ENCODE measurements at regions not wholly inside any gene's neighbourhood (a gene's known extent, or its start where the extent isn't known, plus 50 kb on each side); places are given as distances from the start of the nearest gene placed in this dataset.
A peak's percentile ranks its signal among the peaks of the same experiment; 100 is the strongest.

DNA sequence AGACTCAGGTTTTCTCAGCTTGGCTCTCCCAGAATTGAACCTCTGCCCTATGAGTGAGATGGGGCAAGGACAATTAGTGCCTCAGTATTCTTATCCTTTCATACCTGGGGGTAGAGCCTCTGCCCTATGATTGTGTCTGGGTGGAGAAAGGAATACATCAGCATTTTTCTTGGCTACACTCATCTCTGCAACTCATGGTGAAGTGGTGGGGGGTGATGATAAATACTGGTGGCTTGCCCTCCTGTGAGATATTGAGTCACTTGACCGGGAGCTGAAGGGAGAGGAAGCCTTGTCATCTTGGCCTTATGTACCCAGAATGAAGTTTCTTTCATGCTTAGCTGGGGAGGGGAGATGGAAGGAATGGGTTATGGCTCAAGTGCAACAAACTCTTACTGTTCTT lies 71.3 kb upstream of the ENOX2 start:
- peak; percentile 84 for DNase-seq (ENCODE audit: low read depth)

DNA sequence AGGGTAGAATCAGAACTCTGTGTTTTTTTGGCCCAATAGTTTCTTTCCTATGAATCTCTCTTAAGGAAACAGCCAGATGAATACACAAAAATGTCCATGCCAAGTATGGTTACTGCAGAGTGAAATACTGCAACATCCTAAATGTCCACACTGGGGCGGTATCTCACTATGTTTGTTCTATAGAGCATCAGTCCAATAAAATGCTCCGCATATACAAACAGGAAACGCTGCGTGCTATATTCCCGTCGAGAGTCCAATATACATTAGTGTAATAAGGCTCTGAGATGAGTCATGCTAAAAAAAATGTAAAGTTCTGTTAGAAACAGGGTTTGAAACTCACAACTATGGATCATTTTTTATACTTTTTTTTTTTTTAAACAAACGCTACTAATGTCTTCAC lies 72.9 kb upstream of the ENOX2 start:
- DNase-seq (ENCODE audit: low read depth): peak; percentile 52

DNA sequence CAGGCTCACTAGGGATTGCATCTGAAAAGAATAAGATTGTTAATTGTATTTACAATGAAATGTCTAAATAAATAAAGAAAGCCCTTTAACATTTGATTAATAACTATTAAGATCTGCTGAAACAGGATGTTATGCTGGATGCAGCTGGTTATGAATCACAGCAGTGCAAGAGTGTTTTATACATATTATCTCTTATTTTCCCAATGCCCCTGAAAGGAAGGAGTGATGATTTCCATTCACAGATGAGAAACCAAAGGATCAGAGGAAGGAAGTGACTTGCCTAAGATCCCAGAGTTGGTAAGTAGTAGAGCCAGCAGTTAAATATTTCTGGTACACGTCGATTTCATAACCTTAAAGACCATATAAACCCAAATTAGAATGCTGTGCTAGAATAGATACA lies 76.3 kb upstream of the ARHGAP36 start:
- peak; percentile 38 for DNase-seq (ENCODE audit: low read depth)

DNA sequence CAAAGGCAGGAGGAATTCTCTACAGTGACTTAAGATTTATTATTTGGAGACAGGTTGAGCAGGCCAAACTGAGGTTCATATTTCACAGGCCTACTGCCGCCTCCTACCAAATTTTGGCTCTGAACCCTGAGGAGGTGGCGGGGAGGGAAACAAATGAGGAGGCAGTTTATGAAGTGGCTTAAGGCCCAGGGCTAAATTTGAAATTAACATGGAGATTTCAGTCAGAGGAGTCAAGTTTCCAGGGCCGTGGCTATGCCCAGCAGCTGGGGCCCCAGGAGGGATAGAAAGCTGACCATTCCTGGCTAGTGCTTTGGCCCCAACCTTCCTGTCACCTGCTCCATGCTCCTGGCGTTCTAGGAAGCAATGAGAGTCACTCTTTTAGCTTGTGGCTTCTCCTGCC lies 73.4 kb upstream of the ARHGAP36 start:
- no peak for DNase-seq (ENCODE audit: low read depth)

DNA sequence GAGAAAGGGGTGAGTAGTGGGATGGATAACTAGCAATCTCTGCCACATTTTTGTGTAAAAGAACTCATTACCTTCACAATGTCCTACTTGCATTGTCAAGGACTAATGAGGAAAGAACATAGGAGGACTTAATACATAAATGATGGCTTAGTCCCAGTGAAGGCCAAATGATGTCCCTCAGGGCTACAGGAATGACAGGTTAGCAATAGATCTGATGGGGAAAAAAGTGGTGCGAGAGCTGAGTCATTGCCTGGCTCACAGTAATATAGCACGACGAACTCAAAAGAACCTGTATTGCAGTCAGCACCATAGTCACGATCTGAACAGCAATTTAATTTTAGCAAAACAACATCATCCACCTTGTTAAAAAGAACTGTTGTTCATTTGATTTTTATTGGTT lies 70.9 kb upstream of the ARHGAP36 start:
- DNase-seq (ENCODE audit: low read depth): no peak

DNA sequence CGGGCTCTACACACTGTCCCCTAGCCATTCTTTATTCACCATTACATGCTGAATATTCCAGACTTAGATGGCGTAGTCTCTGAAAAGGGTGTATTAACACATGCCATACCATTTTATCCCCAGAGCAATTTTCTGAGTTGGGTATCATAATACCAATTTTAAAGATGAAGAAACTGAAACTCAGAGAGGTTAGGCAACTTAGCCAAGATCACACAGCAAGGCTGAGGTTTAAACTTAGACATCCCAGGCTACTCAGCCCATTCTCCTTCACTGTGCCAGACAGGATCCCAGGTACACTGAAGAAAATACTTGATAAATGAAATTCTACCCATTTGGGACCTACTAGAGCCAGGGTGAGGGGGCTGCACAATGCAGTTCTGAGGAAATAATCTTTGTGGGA lies 67.4 kb upstream of the ARHGAP36 start:
- DNase-seq (ENCODE audit: low read depth): no peak

DNA sequence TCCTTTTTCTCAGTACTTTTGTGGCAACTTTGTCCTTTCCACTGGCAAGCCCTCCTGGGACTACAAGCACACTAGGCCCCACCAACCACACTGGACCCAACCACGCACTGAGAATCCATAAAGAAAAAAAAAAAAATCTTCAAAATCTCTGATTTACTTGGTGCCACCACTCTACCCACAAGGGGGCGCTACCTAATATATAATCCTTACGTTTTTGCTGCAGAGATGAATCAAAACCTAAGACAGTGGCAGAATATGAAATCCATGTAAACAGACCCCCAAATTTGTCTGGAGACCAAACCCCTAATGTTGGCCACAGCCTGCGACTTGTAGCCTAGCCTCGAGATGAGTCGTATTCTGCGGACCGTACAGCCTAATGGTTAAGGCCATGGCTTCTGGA lies 63.5 kb upstream of the ARHGAP36 start:
- DNase-seq (ENCODE audit: low read depth): peak; percentile 3

DNA sequence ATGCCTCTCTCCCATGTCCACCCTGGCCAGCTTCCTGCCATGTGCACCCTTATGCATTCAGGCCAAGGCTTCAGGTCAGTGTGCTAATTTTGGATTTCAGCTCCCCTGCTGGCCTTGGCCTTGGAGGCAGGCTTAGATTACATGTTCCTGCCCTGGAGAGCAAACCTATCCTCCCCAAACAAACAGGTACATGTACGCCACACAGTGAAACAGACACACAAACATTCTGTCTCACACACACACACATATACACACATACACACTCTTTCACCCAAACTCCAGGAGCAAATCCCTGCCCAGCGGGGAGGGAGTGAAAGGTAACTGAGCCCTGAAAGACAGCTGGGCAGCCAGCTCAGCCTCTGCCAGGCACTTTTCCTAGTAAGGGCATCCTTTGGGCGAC lies 62.7 kb upstream of the ARHGAP36 start:
- DNase-seq (ENCODE audit: low read depth): no peak

DNA sequence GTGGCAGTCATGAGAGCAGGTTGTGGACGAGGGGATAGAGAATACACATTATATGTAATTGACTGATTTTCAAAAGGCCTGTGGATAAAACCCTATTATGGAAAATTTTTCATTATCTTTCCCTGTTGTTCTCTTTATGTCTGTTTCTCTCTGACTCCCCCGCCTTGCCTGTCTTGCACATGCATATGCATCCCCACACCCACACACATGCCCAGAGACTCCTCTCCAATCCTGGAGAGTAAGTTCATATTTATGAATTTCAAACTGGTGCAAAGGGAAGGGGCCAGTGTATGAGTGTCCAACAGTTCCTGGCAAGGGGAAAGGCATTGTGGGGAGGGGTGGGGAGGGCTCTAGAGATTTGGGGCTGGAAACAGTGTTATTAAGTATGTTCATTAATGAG lies 60.8 kb upstream of the ARHGAP36 start:
- DNase-seq (ENCODE audit: low read depth): no peak

DNA sequence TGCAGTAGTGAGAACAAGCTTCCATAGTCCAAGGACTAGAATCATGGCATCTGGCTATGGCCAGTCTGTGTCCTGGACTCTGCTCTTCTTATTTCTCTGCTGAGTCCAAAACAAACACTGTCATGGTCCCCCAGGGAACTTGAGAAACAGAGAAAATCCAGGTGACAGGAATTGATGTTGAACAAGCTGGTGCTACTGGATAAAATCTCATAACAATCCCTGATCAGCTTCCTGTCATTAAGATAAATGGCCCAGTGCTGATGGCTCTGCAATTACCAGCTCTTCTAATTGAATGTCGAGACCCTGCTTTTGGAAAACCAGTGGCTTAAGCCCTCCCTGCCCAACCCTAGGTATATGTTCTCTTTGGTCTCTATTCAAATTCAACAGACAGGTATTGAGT lies 58.8 kb upstream of the ARHGAP36 start:
- no peak for DNase-seq (ENCODE audit: low read depth)
